Ascending aorta (tissue), 2 donors: ENCODE measurements at regions not wholly inside any gene's neighbourhood (a gene's known extent, or its start where the extent isn't known, plus 50 kb on each side); places are given as distances from the start of the nearest gene placed in this dataset.

Source experiments
- DNase-seq, 2 donors: peaks; one replicate each; pipeline ENCODE4 v3.0.0-alpha.2; 2019; ENCODE audit warnings: low spot score in 2 of 2
- H3K27ac ChIP-seq, 2 donors: fragments of 200-600 bp; sonication (generic); one replicate each; pipeline ENCODE4 v1.5.1; 2016 to 2017; ENCODE audit warnings: mild to moderate bottlenecking in 1 of 2
- H3K27me3 ChIP-seq: fragments of 200-600 bp; sonication (generic); one replicate; pipeline ENCODE4 v1.5.1; 2017
- H3K36me3 ChIP-seq, 2 donors: fragments of 200-600 bp; sonication (generic); one replicate each; pipeline ENCODE4 v1.5.1; 2016
- H3K4me1 ChIP-seq, 2 donors: fragments of 200-600 bp; sonication (generic); one replicate each; pipeline ENCODE4 v1.5.1; 2016 to 2017; ENCODE audit warnings: mild to moderate bottlenecking in 1 of 2
- H3K4me3 ChIP-seq, 2 donors: fragments of 200-600 bp; sonication (generic); one replicate each; pipeline ENCODE4 v1.5.1; 2016 to 2017; ENCODE audit warnings: mild to moderate bottlenecking in 1 of 2
- H3K9me3 ChIP-seq, 2 donors: fragments of 200-600 bp; sonication (generic); one replicate each; pipeline ENCODE4 v1.5.1; 2016
- CTCF ChIP-seq, 3 experiments: fragments of 200-600 bp in 2 of 3; fragments of 450-650 bp in 1 of 3; sonication (generic) in 2 of 3; IDR thresholded peaks; one replicate each; pipeline ENCODE4 v1.5.1; 2016 to 2019; ENCODE audit warnings: antibody characterized with exemption in 3 of 3, mild to moderate bottlenecking in 1 of 3, moderate library complexity in 1 of 3
- intact Hi-C: fragments of 100-400 bp; cut with DNase I; formaldehyde crosslinking; loops from one replicate; pipeline ENCODE4 v1.15.1; 2023

- H3K4me1 ChIP-seq: no peaks in the 10 kb centered on the region
- H3K4me3 ChIP-seq: no peak overlapping the region
- TF ChIP-seq CTCF (IDR thresholded peaks at IDR 0.05): no peak
- H3K9me3 ChIP-seq: no peaks in the 10 kb centered on the region
- no peaks in the 10 kb centered on the region for H3K27me3 ChIP-seq
- H3K36me3 ChIP-seq: no peaks in the 10 kb centered on the region
- no peak for DNase-seq
- H3K27ac ChIP-seq: no peak overlapping the region
- intact Hi-C loops: no loop called here
Measured at GRCh38 chr14:26067786-26068459, 529.9 kb downstream of the NOVA1 start.

GRCh38 chr14:26067341-26067740 is 530.5 kb downstream of the NOVA1 start:
- no peaks in the 10 kb centered on the region for H3K27me3 ChIP-seq
- no peak overlapping the region for H3K27ac ChIP-seq
- no peaks in the 10 kb centered on the region for H3K36me3 ChIP-seq
- no peaks in the 10 kb centered on the region for H3K9me3 ChIP-seq
- no peaks in the 10 kb centered on the region for H3K4me1 ChIP-seq
- DNase-seq: no peak
- intact Hi-C loops: no loop called here
- H3K4me3 ChIP-seq: no peak overlapping the region
- no peak for TF ChIP-seq CTCF (IDR thresholded peaks at IDR 0.05)

GRCh38 chr14:26056036-26056616 is 541.7 kb downstream of the NOVA1 start:
- no peaks in the 10 kb centered on the region for H3K4me1 ChIP-seq
- no peaks in the 10 kb centered on the region for H3K9me3 ChIP-seq
- intact Hi-C loops: no loop called here
- no peak for TF ChIP-seq CTCF (IDR thresholded peaks at IDR 0.05)
- no peak overlapping the region for H3K27ac ChIP-seq
- no peaks in the 10 kb centered on the region for H3K36me3 ChIP-seq
- no peak overlapping the region for H3K4me3 ChIP-seq
- DNase-seq: no peak
- H3K27me3 ChIP-seq: no peaks in the 10 kb centered on the region

GRCh38 chr14:26032348-26032747 is 565.5 kb downstream of the NOVA1 start:
- no peak for DNase-seq
- intact Hi-C loops: no loop called here
- Histone ChIP-seq H3K36me3 (no peaks in the 10 kb centered on the region), H3K9me3 (no peaks in the 10 kb centered on the region), H3K4me1 (no peaks in the 10 kb centered on the region), H3K27me3 (no peaks in the 10 kb centered on the region), H3K4me3 (no peak overlapping the region), H3K27ac (no peak overlapping the region)
- TF ChIP-seq CTCF (IDR thresholded peaks at IDR 0.05): no peak

- no peaks in the 10 kb centered on the region for H3K4me1 ChIP-seq
- TF ChIP-seq CTCF (IDR thresholded peaks at IDR 0.05): no peak
- no peak overlapping the region for H3K4me3 ChIP-seq
- intact Hi-C loops: no loop called here
- no peaks in the 10 kb centered on the region for H3K27me3 ChIP-seq
- DNase-seq: no peak
- no peaks in the 10 kb centered on the region for H3K9me3 ChIP-seq
- no peaks in the 10 kb centered on the region for H3K36me3 ChIP-seq
- H3K27ac ChIP-seq: no peak overlapping the region
Measured at GRCh38 chr14:26026384-26026783, 571.4 kb downstream of the NOVA1 start.
